AG04449 (cell line): ENCODE measurements at regions not wholly inside any gene's neighbourhood (a gene's known extent, or its start where the extent isn't known, plus 50 kb on each side); places are given as distances from the start of the nearest gene placed in this dataset.
"Not testable (repeated sequence)": the region's sequence is repeated elsewhere in the genome, so short reads cannot be mapped to it uniquely, and the experiment has no call there.

Experiments
- CTCF ChIA-PET: fragments of 350-600 bp; formaldehyde crosslinking; extraction: SDS; loops from one replicate; lab custom pipeline; 2021; ENCODE audit warnings: antibody characterized with exemption; lab: Yijun Ruan, JAX
- POLR2A ChIA-PET: fragments of 400-600, 350-600 bp; formaldehyde crosslinking; extraction: SDS; loops from one replicate; lab custom pipeline; 2020; ENCODE audit warnings: antibody characterized with exemption, inconsistent platforms; lab: Yijun Ruan, JAX
- DNase-seq: peaks from one replicate; pipeline ENCODE4 v3.0.0-alpha.2; 2010; ENCODE audit warnings: low read depth, low spot score
- H3K4me3 ChIP-seq: 2 replicates; pipeline ENCODE4 v1.5.1; 2011; ENCODE audit warnings: low read depth, mild to moderate bottlenecking, control low read depth, low read length
- CTCF ChIP-seq: IDR thresholded peaks from one replicate; pipeline ENCODE4 v1.5.1; 2011; ENCODE audit warnings: mild to moderate bottlenecking, moderate library complexity, low read length, control low read depth, inconsistent platforms; ENCODE audit not compliant: insufficient read depth; ENCODE audit errors: missing control alignments

- ChIA-PET POLR2A (no interaction called here), CTCF (no interaction called here)
These were observed 60.8 kb downstream of the COPRS start for GRCh38 chr17:31798205-31798724.

GRCh38 chr17:31795941-31796340 is 63.1 kb downstream of the COPRS start:
- CTCF ChIA-PET, H3K4me3 ChIP-seq, POLR2A ChIA-PET, DNase-seq: not testable (repeated sequence)

More at GRCh38 chr17:31798205-31798724, 60.8 kb downstream of the COPRS start:
- no peak overlapping the region for H3K4me3 ChIP-seq
- DNase-seq, result no peak
- TF ChIP-seq CTCF, result no peak

DNA sequence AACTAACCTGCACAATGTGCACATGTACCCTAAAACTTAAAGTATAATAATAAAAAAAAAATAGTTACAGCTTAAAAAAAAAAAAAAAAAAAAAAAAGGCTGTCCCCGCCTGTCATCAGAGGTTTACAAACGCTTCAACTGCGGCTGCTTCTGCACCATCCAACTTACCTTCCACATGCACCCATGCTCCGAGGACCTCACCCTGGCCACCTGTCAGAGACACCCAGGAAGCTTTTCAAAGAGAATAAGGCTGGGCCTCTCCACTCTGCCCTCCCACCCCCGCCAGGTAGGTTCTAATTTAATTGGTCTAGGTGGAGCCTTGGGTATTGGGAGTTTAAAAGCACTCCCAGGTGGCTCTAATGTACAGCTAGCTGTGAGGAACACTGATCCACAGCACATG is 64.9 kb downstream of the COPRS start:
- H3K4me3 ChIP-seq, result no peak overlapping the region
- no peak for TF ChIP-seq CTCF
- POLR2A ChIA-PET, result no interaction called here
- no peak for DNase-seq
- CTCF ChIA-PET, result no interaction called here

GRCh38 chr17:31793634-31794033 is 65.4 kb downstream of the COPRS start:
- POLR2A ChIA-PET, CTCF ChIA-PET, DNase-seq, H3K4me3 ChIP-seq: not testable (repeated sequence)

DNA sequence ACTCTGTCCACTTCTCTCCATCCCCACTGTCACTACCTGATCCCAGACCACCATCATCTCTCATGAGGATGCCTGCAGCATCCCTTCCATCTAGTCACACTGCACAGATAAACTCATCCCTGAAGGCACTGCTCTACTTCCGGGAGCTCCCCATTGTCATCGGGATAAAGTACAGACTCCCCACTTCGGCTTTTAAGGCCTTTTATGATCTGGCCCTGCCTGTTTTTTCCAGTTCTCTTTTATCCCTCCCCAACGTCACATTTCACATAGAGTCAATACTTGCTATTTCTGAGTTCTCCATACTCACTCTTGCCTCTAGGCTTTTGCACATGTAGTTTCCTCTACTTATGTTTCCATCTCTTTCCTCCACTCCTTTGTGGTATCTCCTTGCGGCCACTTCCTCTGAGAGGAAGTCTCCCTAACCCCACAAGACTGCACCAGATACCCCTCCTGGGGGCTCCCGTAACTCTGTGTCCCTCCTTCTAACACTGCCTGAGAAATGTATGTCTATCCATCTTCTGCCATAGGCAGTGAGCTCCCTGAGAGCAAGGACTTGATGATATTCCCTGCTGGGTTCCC is 66.9 kb downstream of the COPRS start:
- no peak for TF ChIP-seq CTCF
- DNase-seq, result no peak
- ChIA-PET POLR2A (no interaction called here), CTCF (no interaction called here)
- no peak overlapping the region for H3K4me3 ChIP-seq

GRCh38 chr17:31789707-31790505 is 69.1 kb downstream of the COPRS start:
- TF ChIP-seq CTCF, result no peak
- H3K4me3 ChIP-seq, result no peak overlapping the region
- ChIA-PET POLR2A (interaction anchor here (2.0 kb wide), 1 partner anchor 36 kb away, joined by 4 read pairs; no protein-coding TSS in a partner anchor), CTCF (interaction anchor here (0.6 to 1.3 kb wide), 2 partner anchors 251 to 255 kb away, joined by 3 to 4 read pairs; no protein-coding TSS in a partner anchor)
- DNase-seq, result no peak

DNA sequence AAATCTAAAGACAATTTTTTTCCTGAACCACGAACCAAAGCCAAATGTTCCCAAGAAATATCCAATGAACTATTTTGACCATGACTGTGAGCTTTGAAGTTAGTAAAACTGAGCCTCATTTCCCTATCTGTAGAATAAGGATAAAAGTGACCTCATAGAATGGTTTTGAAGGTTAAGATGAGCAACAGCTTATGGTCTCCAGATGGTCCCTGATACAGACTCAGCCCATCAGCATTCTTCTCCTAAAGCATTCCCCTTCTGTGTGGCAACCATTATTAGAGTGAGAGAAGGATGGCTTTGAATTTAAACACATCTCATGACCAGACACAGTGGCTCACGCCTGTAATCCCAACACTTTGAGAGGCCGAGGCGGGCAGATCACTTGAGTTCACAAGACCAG is 70.1 kb downstream of the COPRS start:
- ChIA-PET CTCF (interaction anchor here (0.9 to 1.8 kb wide), 2 partner anchors 10 to 14 kb away, joined by 3 to 4 read pairs; no protein-coding TSS in a partner anchor), POLR2A (interaction anchor here (0.6 to 2.0 kb wide), 3 partner anchors 34 to 53 kb away, joined by 3 to 4 read pairs (median 3); no protein-coding TSS in a partner anchor)
- no peak for TF ChIP-seq CTCF

More for the DNA sequence above, 70.1 kb downstream of the COPRS start:
- DNase-seq, result peak; percentile 28
- H3K4me3 ChIP-seq, result no peak overlapping the region
